ENCODE measurements at regions not wholly inside any gene's neighbourhood (a gene's known extent, or its start where the extent isn't known, plus 50 kb on each side); places are given as distances from the start of the nearest gene placed in this dataset.

GRCh38 chr10:90447831-90448230 lies 410.0 kb downstream of the HTR7 start:
- no peak for ATAC-seq (ENCODE audit: low FRiP score)
- Histone ChIP-seq H3K27ac (ENCODE audit: low read depth in 1 of 2, low read length in 2 of 2) (no peak overlapping the region), H3K27me3 (ENCODE audit: control insufficient read depth in 1 of 2, insufficient read depth in 2 of 2, low read length in 1 of 2) (no peaks in the 10 kb centered on the region), H3K4me3 (ENCODE audit: low read length in 2 of 2) (no peak overlapping the region), H3K36me3 (ENCODE audit: control insufficient read depth in 1 of 2, insufficient read depth in 2 of 2, low read length in 1 of 2) (no peaks in the 10 kb centered on the region), H3K4me1 (ENCODE audit: control insufficient read depth in 1 of 2, insufficient read depth in 2 of 2, low read length in 2 of 2) (no peaks in the 10 kb centered on the region), H3K9me3 (ENCODE audit: control insufficient read depth, low read length) (no peaks in the 10 kb centered on the region)
- 47 to 60% methylated on average over 3 of the region's 3 CpGs for WGBS, 2 donors
- no peak for DNase-seq
- intact Hi-C loops (cut with DNase I) = no loop called here

GRCh38 chr10:90450797-90451196 lies 407.0 kb downstream of the HTR7 start:
- no peak for DNase-seq
- H3K4me1 ChIP-seq (ENCODE audit: control insufficient read depth in 1 of 2, insufficient read depth in 2 of 2, low read length in 2 of 2) = no peaks in the 10 kb centered on the region
- no peak overlapping the region for H3K4me3 ChIP-seq (ENCODE audit: low read length in 2 of 2)
- H3K27ac ChIP-seq (ENCODE audit: low read depth in 1 of 2, low read length in 2 of 2) = no peak overlapping the region
- H3K9me3 ChIP-seq (ENCODE audit: control insufficient read depth, low read length) = no peaks in the 10 kb centered on the region
- no peaks in the 10 kb centered on the region for H3K27me3 ChIP-seq (ENCODE audit: control insufficient read depth in 1 of 2, insufficient read depth in 2 of 2, low read length in 1 of 2)
- H3K36me3 ChIP-seq (ENCODE audit: control insufficient read depth in 1 of 2, insufficient read depth in 2 of 2, low read length in 1 of 2) = no peaks in the 10 kb centered on the region
- intact Hi-C loops (cut with DNase I) = no loop called here
- ATAC-seq (ENCODE audit: low FRiP score) = no peak

- ATAC-seq (ENCODE audit: low FRiP score) = no peak
- no peak overlapping the region for H3K27ac ChIP-seq (ENCODE audit: low read depth in 1 of 2, low read length in 2 of 2)
- no peaks in the 10 kb centered on the region for H3K9me3 ChIP-seq (ENCODE audit: control insufficient read depth, low read length)
- intact Hi-C loops (cut with DNase I) = no loop called here
- no peak for DNase-seq
- no peaks in the 10 kb centered on the region for H3K27me3 ChIP-seq (ENCODE audit: control insufficient read depth in 1 of 2, insufficient read depth in 2 of 2, low read length in 1 of 2)
- H3K4me1 ChIP-seq (ENCODE audit: control insufficient read depth in 1 of 2, insufficient read depth in 2 of 2, low read length in 2 of 2) = no peaks in the 10 kb centered on the region
- H3K4me3 ChIP-seq (ENCODE audit: low read length in 2 of 2) = no peak overlapping the region
- no peaks in the 10 kb centered on the region for H3K36me3 ChIP-seq (ENCODE audit: control insufficient read depth in 1 of 2, insufficient read depth in 2 of 2, low read length in 1 of 2)
- whole genome bisulfite sequencing, 2 donors = 0 to 22% methylated on average over 1 of the region's 1 CpG
These were observed 406.6 kb downstream of the HTR7 start for GRCh38 chr10:90451283-90451682.

- Histone ChIP-seq H3K9me3 (ENCODE audit: control insufficient read depth, low read length) (no peaks in the 10 kb centered on the region), H3K27ac (ENCODE audit: low read depth in 1 of 2, low read length in 2 of 2) (no peak overlapping the region), H3K4me1 (ENCODE audit: control insufficient read depth in 1 of 2, insufficient read depth in 2 of 2, low read length in 2 of 2) (peaks cover 4 to 8% of the 10 kb centered on the region in 2 donors), H3K36me3 (ENCODE audit: control insufficient read depth in 1 of 2, insufficient read depth in 2 of 2, low read length in 1 of 2) (no peaks in the 10 kb centered on the region), H3K27me3 (ENCODE audit: control insufficient read depth in 1 of 2, insufficient read depth in 2 of 2, low read length in 1 of 2) (no peaks in the 10 kb centered on the region), H3K4me3 (ENCODE audit: low read length in 2 of 2) (no peak overlapping the region)
- DNase-seq = no peak
- 97% methylated on average over 1 of the region's 1 CpG for WGBS, 2 donors
- intact Hi-C loops (cut with DNase I) = no loop called here
- ATAC-seq (ENCODE audit: low FRiP score) = no peak
These were observed 399.8 kb downstream of the HTR7 start for GRCh38 chr10:90458054-90458453.

DNA sequence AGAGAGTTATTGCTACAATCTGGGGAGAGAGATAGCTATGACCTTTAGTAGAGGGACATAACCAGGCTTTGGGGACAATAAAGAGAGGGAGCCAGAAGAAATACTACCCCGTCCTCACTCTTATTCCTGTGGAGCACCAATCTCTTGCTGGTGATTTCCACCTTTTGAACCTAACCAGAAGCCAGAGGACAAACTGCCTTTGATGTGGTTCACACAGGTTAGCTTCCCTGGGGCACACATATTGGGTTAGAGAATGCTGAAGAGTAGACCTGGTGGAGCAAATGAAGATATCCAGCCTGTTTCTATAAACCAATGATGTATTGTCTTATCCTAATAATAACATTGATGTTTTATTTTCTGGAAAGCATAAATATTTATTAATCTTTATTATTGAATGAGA lies 399.3 kb downstream of the HTR7 start:
- peaks cover 4 to 8% of the 10 kb centered on the region in 2 donors for H3K4me1 ChIP-seq (ENCODE audit: control insufficient read depth in 1 of 2, insufficient read depth in 2 of 2, low read length in 2 of 2)
- no peaks in the 10 kb centered on the region for H3K9me3 ChIP-seq (ENCODE audit: control insufficient read depth, low read length)
- H3K36me3 ChIP-seq (ENCODE audit: control insufficient read depth in 1 of 2, insufficient read depth in 2 of 2, low read length in 1 of 2) = no peaks in the 10 kb centered on the region
- H3K27ac ChIP-seq (ENCODE audit: low read depth in 1 of 2, low read length in 2 of 2) = no peak overlapping the region
- DNase-seq = no peak
- 98 to 100% methylated on average over 1 of the region's 1 CpG for WGBS, 2 donors
- ATAC-seq (ENCODE audit: low FRiP score) = no peak
- H3K27me3 ChIP-seq (ENCODE audit: control insufficient read depth in 1 of 2, insufficient read depth in 2 of 2, low read length in 1 of 2) = no peaks in the 10 kb centered on the region
- intact Hi-C loops (cut with DNase I) = no loop called here
- no peak overlapping the region for H3K4me3 ChIP-seq (ENCODE audit: low read length in 2 of 2)

- H3K27ac ChIP-seq (ENCODE audit: low read depth in 1 of 2, low read length in 2 of 2) = peak overlapping the region in 1 of 2 donors; percentile 82
- ATAC-seq (ENCODE audit: low FRiP score) = peak; percentile 29
- H3K27me3 ChIP-seq (ENCODE audit: control insufficient read depth in 1 of 2, insufficient read depth in 2 of 2, low read length in 1 of 2) = no peaks in the 10 kb centered on the region
- intact Hi-C loops (cut with DNase I) = loop anchor here in 1 of 2 donors (10.0 kb wide), 1 partner anchor 183 kb away; no protein-coding TSS in a partner anchor
- no peaks in the 10 kb centered on the region for H3K36me3 ChIP-seq (ENCODE audit: control insufficient read depth in 1 of 2, insufficient read depth in 2 of 2, low read length in 1 of 2)
- 3 to 9% methylated on average over 4 of the region's 4 CpGs for WGBS, 2 donors
- H3K4me1 ChIP-seq (ENCODE audit: control insufficient read depth in 1 of 2, insufficient read depth in 2 of 2, low read length in 2 of 2) = peaks cover 3 to 8% of the 10 kb centered on the region in 2 donors
- no peaks in the 10 kb centered on the region for H3K9me3 ChIP-seq (ENCODE audit: control insufficient read depth, low read length)
- no peak overlapping the region for H3K4me3 ChIP-seq (ENCODE audit: low read length in 2 of 2)
- no peak for DNase-seq
These were observed 396.2 kb downstream of the HTR7 start for GRCh38 chr10:90461437-90462155.

DNA sequence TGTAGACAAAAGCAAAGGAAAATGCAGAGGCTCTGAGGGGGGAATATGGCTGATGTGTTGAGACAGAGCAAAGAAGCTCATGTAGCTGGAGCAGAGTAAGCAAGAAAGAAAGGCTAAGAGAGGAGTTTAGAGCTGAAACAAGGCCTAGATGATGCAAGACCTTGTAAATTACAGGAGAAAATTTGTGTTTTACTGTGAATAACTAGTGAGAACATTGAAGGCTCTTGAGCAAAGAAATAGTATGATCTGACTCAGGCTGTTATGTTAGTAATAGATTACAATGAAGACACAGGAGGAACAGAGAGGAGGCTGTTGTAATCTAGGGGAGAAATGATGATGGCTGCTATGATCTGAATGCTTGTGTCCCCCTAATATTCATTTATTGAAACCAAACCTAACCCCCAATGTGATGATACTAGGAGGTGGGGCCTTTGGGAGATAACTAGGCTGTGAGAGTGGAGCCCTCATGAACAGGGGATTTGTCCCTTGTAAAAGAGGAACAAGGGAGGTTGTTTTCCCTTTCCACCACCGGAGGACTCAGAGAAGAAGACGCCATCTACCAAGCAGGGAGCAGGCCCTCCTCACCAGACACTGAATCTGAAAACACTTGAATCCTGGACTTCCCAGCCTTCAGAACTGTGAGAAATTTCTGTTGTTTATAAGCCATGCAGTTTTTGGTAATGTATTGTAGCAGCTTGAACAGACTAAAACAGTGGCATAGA lies 394.9 kb downstream of the HTR7 start:
- DNase-seq = no peak
- Histone ChIP-seq H3K9me3 (ENCODE audit: control insufficient read depth, low read length) (no peaks in the 10 kb centered on the region), H3K4me3 (ENCODE audit: low read length in 2 of 2) (no peak overlapping the region), H3K27ac (ENCODE audit: low read depth in 1 of 2, low read length in 2 of 2) (peak overlapping the region in 1 of 2 donors; percentile 67), H3K4me1 (ENCODE audit: control insufficient read depth in 1 of 2, insufficient read depth in 2 of 2, low read length in 2 of 2) (peaks cover 2 to 8% of the 10 kb centered on the region in 2 donors), H3K27me3 (ENCODE audit: control insufficient read depth in 1 of 2, insufficient read depth in 2 of 2, low read length in 1 of 2) (no peaks in the 10 kb centered on the region), H3K36me3 (ENCODE audit: control insufficient read depth in 1 of 2, insufficient read depth in 2 of 2, low read length in 1 of 2) (no peaks in the 10 kb centered on the region)
- intact Hi-C loops (cut with DNase I) = loop anchor here in 1 of 2 donors (10.0 kb wide), 1 partner anchor 182 kb away; no protein-coding TSS in a partner anchor
- WGBS, 2 donors = 98% methylated on average over 2 of the region's 2 CpGs
- ATAC-seq (ENCODE audit: low FRiP score) = no peak

- no peak for DNase-seq
- WGBS, 2 donors = 91 to 95% methylated on average over 1 of the region's 1 CpG
These were observed 393.5 kb downstream of the HTR7 start for GRCh38 chr10:90464329-90464728.

GRCh38 chr10:90470966-90471365 lies 386.9 kb downstream of the HTR7 start:
- Histone ChIP-seq H3K27me3 (ENCODE audit: control insufficient read depth in 1 of 2, insufficient read depth in 2 of 2, low read length in 1 of 2) (no peaks in the 10 kb centered on the region), H3K36me3 (ENCODE audit: control insufficient read depth in 1 of 2, insufficient read depth in 2 of 2, low read length in 1 of 2) (no peaks in the 10 kb centered on the region), H3K9me3 (ENCODE audit: control insufficient read depth, low read length) (no peaks in the 10 kb centered on the region), H3K27ac (ENCODE audit: low read depth in 1 of 2, low read length in 2 of 2) (no peak overlapping the region), H3K4me1 (ENCODE audit: control insufficient read depth in 1 of 2, insufficient read depth in 2 of 2, low read length in 2 of 2) (no peaks in the 10 kb centered on the region), H3K4me3 (ENCODE audit: low read length in 2 of 2) (no peak overlapping the region)
- ATAC-seq (ENCODE audit: low FRiP score) (no peak), DNase-seq (no peak)
- 92 to 100% methylated on average over 1 of the region's 1 CpG for WGBS, 2 donors
- intact Hi-C loops (cut with DNase I) = no loop called here

More at GRCh38 chr10:90464329-90464728, 393.5 kb downstream of the HTR7 start:
- no peaks in the 10 kb centered on the region for H3K36me3 ChIP-seq (ENCODE audit: control insufficient read depth in 1 of 2, insufficient read depth in 2 of 2, low read length in 1 of 2)
- ATAC-seq (ENCODE audit: low FRiP score) = no peak
- no peaks in the 10 kb centered on the region for H3K9me3 ChIP-seq (ENCODE audit: control insufficient read depth, low read length)
- H3K4me1 ChIP-seq (ENCODE audit: control insufficient read depth in 1 of 2, insufficient read depth in 2 of 2, low read length in 2 of 2) = peaks cover 2 to 8% of the 10 kb centered on the region in 2 donors
- no peak overlapping the region for H3K27ac ChIP-seq (ENCODE audit: low read depth in 1 of 2, low read length in 2 of 2)
- H3K4me3 ChIP-seq (ENCODE audit: low read length in 2 of 2) = no peak overlapping the region
- intact Hi-C loops (cut with DNase I) = loop anchor here in 1 of 2 donors (10.0 kb wide), 1 partner anchor 180 kb away; no protein-coding TSS in a partner anchor
- H3K27me3 ChIP-seq (ENCODE audit: control insufficient read depth in 1 of 2, insufficient read depth in 2 of 2, low read length in 1 of 2) = no peaks in the 10 kb centered on the region

All from aorta (tissue), 5 donors.